ENCODE measurements at regions not wholly inside any gene's neighbourhood (a gene's known extent, or its start where the extent isn't known, plus 50 kb on each side); places are given as distances from the start of the nearest gene placed in this dataset.
"Not testable (repeated sequence)": the region's sequence is repeated elsewhere in the genome, so short reads cannot be mapped to it uniquely, and the experiment has no call there.

- H4K20me1 ChIP-seq (ENCODE audit: insufficient read depth, low read length): no peaks in the 10 kb centered on the region
- TF ChIP-seq CTCF (IDR thresholded peaks at IDR 0.05; ENCODE audit: extremely low read depth, low read depth, low read length): no peak
- no peaks in the 10 kb centered on the region for H3K27me3 ChIP-seq (ENCODE audit: insufficient read depth, low read length)
- H3K4me2 ChIP-seq (ENCODE audit: insufficient read depth, low read length): no peak overlapping the region
- no peaks in the 10 kb centered on the region for H3K4me1 ChIP-seq (ENCODE audit: insufficient read depth, low read length)
- no peak overlapping the region for H3K27ac ChIP-seq (ENCODE audit: low read depth, low read length)
- DNase-seq (ENCODE audit: insufficient read length, low spot score, missing footprints): no peak
- no peaks in the 10 kb centered on the region for H3K9me3 ChIP-seq (ENCODE audit: low read depth, low read length)
- H3K36me3 ChIP-seq (ENCODE audit: insufficient read depth, low read length): no peaks in the 10 kb centered on the region
- no peak overlapping the region for H3K4me3 ChIP-seq (ENCODE audit: insufficient read depth, low read length)
- H3K79me2 ChIP-seq (ENCODE audit: insufficient read depth, low read length): no peaks in the 10 kb centered on the region
- no peak overlapping the region for H2AFZ ChIP-seq (ENCODE audit: low read length)
Measured at GRCh38 chr4:125179727-125180126, 135.0 kb upstream of the FAT4 start.

- Histone ChIP-seq H2AFZ (ENCODE audit: low read length) (no peak overlapping the region), H3K27ac (ENCODE audit: low read depth, low read length) (no peak overlapping the region), H4K20me1 (ENCODE audit: insufficient read depth, low read length) (no peaks in the 10 kb centered on the region), H3K4me2 (ENCODE audit: insufficient read depth, low read length) (no peak overlapping the region), H3K4me3 (ENCODE audit: insufficient read depth, low read length) (no peak overlapping the region), H3K36me3 (ENCODE audit: insufficient read depth, low read length) (no peaks in the 10 kb centered on the region), H3K4me1 (ENCODE audit: insufficient read depth, low read length) (no peaks in the 10 kb centered on the region), H3K27me3 (ENCODE audit: insufficient read depth, low read length) (no peaks in the 10 kb centered on the region), H3K9me3 (ENCODE audit: low read depth, low read length) (no peaks in the 10 kb centered on the region), H3K79me2 (ENCODE audit: insufficient read depth, low read length) (no peaks in the 10 kb centered on the region)
- TF ChIP-seq CTCF (IDR thresholded peaks at IDR 0.05; ENCODE audit: extremely low read depth, low read depth, low read length): no peak
- DNase-seq (ENCODE audit: insufficient read length, low spot score, missing footprints): peak; percentile 43
Measured at GRCh38 chr4:125169192-125169591, 145.6 kb upstream of the FAT4 start.

DNA sequence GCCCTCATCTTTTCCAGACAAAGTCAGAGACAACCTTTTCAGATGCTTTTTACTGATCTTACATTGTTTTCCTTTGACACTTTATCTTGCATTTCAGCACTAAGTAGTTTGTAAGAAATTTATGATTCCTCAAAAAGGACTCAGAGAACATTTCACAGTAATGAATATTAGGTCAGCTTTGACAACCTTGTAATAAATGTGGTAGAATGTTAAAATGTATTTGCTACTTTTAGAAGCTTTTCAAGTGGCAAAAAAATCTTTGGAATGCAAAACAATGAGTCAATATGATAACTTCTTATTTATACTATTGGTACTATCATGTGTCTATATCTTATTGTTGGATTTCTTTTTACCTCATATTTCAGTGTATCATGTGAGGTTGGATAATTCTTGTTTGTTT, 146.2 kb upstream of the FAT4 start:
- Histone ChIP-seq H3K4me3 (ENCODE audit: insufficient read depth, low read length) (no peak overlapping the region), H2AFZ (ENCODE audit: low read length) (no peak overlapping the region), H3K9me3 (ENCODE audit: low read depth, low read length) (no peaks in the 10 kb centered on the region), H3K79me2 (ENCODE audit: insufficient read depth, low read length) (no peaks in the 10 kb centered on the region), H3K27ac (ENCODE audit: low read depth, low read length) (no peak overlapping the region), H3K36me3 (ENCODE audit: insufficient read depth, low read length) (no peaks in the 10 kb centered on the region), H4K20me1 (ENCODE audit: insufficient read depth, low read length) (no peaks in the 10 kb centered on the region), H3K4me2 (ENCODE audit: insufficient read depth, low read length) (no peak overlapping the region), H3K27me3 (ENCODE audit: insufficient read depth, low read length) (no peaks in the 10 kb centered on the region), H3K4me1 (ENCODE audit: insufficient read depth, low read length) (no peaks in the 10 kb centered on the region)
- peak; percentile 2 for DNase-seq (ENCODE audit: insufficient read length, low spot score, missing footprints)
- TF ChIP-seq CTCF (IDR thresholded peaks at IDR 0.05; ENCODE audit: extremely low read depth, low read depth, low read length): no peak

DNA sequence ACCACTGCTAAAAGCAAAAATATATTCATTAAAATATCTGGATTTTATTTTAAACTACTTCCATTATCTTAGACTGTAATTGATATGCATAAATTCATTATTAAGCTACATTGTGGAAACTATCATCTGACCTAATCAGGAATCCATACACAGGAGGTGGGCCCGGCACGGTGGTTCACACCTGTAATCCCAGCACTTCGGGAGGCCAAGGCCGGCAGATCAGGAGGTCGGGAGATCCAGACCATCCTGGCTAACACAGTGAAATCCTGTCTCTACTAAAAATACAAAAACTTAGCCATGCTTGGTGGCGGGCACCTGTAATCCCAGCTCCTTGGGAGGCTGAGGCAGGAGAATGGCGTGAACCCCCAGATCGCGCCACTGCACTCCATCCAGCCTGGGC, 148.7 kb upstream of the FAT4 start:
- not testable (repeated sequence) for H3K79me2 ChIP-seq (ENCODE audit: insufficient read depth, low read length); H3K27ac ChIP-seq (ENCODE audit: low read depth, low read length)

GRCh38 chr4:125159001-125159400, 155.8 kb upstream of the FAT4 start:
- H3K4me2 ChIP-seq (ENCODE audit: insufficient read depth, low read length): no peak overlapping the region
- no peak overlapping the region for H3K27ac ChIP-seq (ENCODE audit: low read depth, low read length)
- no peaks in the 10 kb centered on the region for H3K9me3 ChIP-seq (ENCODE audit: low read depth, low read length)
- no peaks in the 10 kb centered on the region for H3K4me1 ChIP-seq (ENCODE audit: insufficient read depth, low read length)
- H2AFZ ChIP-seq (ENCODE audit: low read length): no peak overlapping the region
- DNase-seq (ENCODE audit: insufficient read length, low spot score, missing footprints): no peak
- no peaks in the 10 kb centered on the region for H3K27me3 ChIP-seq (ENCODE audit: insufficient read depth, low read length)
- no peak for TF ChIP-seq CTCF (IDR thresholded peaks at IDR 0.05; ENCODE audit: extremely low read depth, low read depth, low read length)
- no peaks in the 10 kb centered on the region for H3K79me2 ChIP-seq (ENCODE audit: insufficient read depth, low read length)
- H3K4me3 ChIP-seq (ENCODE audit: insufficient read depth, low read length): no peak overlapping the region
- no peaks in the 10 kb centered on the region for H4K20me1 ChIP-seq (ENCODE audit: insufficient read depth, low read length)
- H3K36me3 ChIP-seq (ENCODE audit: insufficient read depth, low read length): no peaks in the 10 kb centered on the region

More for the DNA sequence above, 148.7 kb upstream of the FAT4 start:
- not testable (repeated sequence) for H3K36me3 ChIP-seq (ENCODE audit: insufficient read depth, low read length); H3K4me1 ChIP-seq (ENCODE audit: insufficient read depth, low read length); H4K20me1 ChIP-seq (ENCODE audit: insufficient read depth, low read length); DNase-seq (ENCODE audit: insufficient read length, low spot score, missing footprints); H3K27me3 ChIP-seq (ENCODE audit: insufficient read depth, low read length); H2AFZ ChIP-seq (ENCODE audit: low read length); H3K4me2 ChIP-seq (ENCODE audit: insufficient read depth, low read length); H3K4me3 ChIP-seq (ENCODE audit: insufficient read depth, low read length); H3K9me3 ChIP-seq (ENCODE audit: low read depth, low read length)
